HCT116 (cell line): ENCODE measurements at regions not wholly inside any gene's neighbourhood (a gene's known extent, or its start where the extent isn't known, plus 50 kb on each side); places are given as distances from the start of the nearest gene placed in this dataset.

ENCODE experiments used
- CTCF ChIP-seq, 3 experiments: fragments of 200-600 bp in 1 of 3; sonication (generic) in 1 of 3; IDR thresholded peaks in 2 of 3; conservative IDR thresholded peaks in 1 of 3; 2 replicates each; pipeline ENCODE4 v1.5.1; 2012 to 2017; ENCODE audit warnings: low read depth in 2 of 3, low read length in 2 of 3, antibody characterized with exemption in 1 of 3, borderline replicate concordance in 1 of 3, control low read depth in 1 of 3, mild to moderate bottlenecking in 1 of 3, mixed read lengths in 1 of 3, mixed run types in 1 of 3, moderate library complexity in 1 of 3; ENCODE audit not compliant: insufficient read depth in 1 of 3
- JUND ChIP-seq: IDR thresholded peaks from 2 replicates; pipeline ENCODE4 v1.6.1; 2012
- POLR2A ChIP-seq: IDR thresholded peaks from 2 replicates; pipeline ENCODE4 v1.7.0; 2011; ENCODE audit warnings: borderline replicate concordance; ENCODE audit not compliant: insufficient read depth, insufficient read length; ENCODE audit errors: extremely low read depth
- POLR2AphosphoS5 ChIP-seq: IDR thresholded peaks from 2 replicates; pipeline ENCODE4 v1.6.1; 2011; ENCODE audit warnings: mild to moderate bottlenecking, low read depth, low read length, moderate library complexity
- RAD21 ChIP-seq: IDR thresholded peaks from 2 replicates; pipeline ENCODE4 v1.6.1; 2012; ENCODE audit warnings: low read depth, mild to moderate bottlenecking
- REST ChIP-seq: IDR thresholded peaks from 2 replicates; pipeline ENCODE4 v1.6.1; 2012; ENCODE audit warnings: low read depth
- SP1 ChIP-seq: IDR thresholded peaks from 2 replicates; pipeline ENCODE4 v1.6.1; 2012; ENCODE audit warnings: low read depth
- YY1 ChIP-seq: IDR thresholded peaks from 2 replicates; pipeline ENCODE4 v1.6.1; 2011; ENCODE audit warnings: low read length, low read depth, moderate library complexity, mild to moderate bottlenecking; ENCODE audit not compliant: insufficient replicate concordance; ENCODE audit errors: extremely low read depth
- ZNF274 ChIP-seq: fragments of 200-500 bp; sonication (Bioruptor generic); IDR thresholded peaks from 2 replicates; pipeline ENCODE4 v1.6.1; 2014; ENCODE audit warnings: mild to moderate bottlenecking, low read depth, low read length, inconsistent platforms

- no peak for TF ChIP-seq CTCF (IDR thresholded peaks at IDR 0.05 in 2 of 3, conservative IDR thresholded peaks at IDR 0.05 in 1 of 3; ENCODE audit: borderline replicate concordance in 1 of 3, insufficient read depth in 1 of 3, low read depth in 2 of 3, low read length in 2 of 3)
- no peak for TF ChIP-seq YY1
- no peak for TF ChIP-seq POLR2A
- TF ChIP-seq REST = no peak
- TF ChIP-seq RAD21 = no peak
- no peak for TF ChIP-seq SP1
- TF ChIP-seq JUND = no peak
- no peak for TF ChIP-seq POLR2AphosphoS5
- TF ChIP-seq ZNF274 = no peak
Observed at GRCh38 chrX:87403551-87403950, 114.1 kb upstream of the KLHL4 start.
